BLaER1 (cell line): ENCODE measurements at regions not wholly inside any gene's neighbourhood (a gene's known extent, or its start where the extent isn't known, plus 50 kb on each side); places are given as distances from the start of the nearest gene placed in this dataset.

Source experiments
- H3K27ac ChIP-seq: shearing (Covaris generic); formaldehyde crosslinking; 2 replicates; pipeline ENCODE4 v1.8.1; 2022
- H3K27me3 ChIP-seq: shearing (Covaris generic); formaldehyde crosslinking; 2 replicates; pipeline ENCODE4 v1.8.1; 2022
- H3K36me3 ChIP-seq: shearing (Covaris generic); formaldehyde crosslinking; 2 replicates; pipeline ENCODE4 v1.8.1; 2022
- H3K4me1 ChIP-seq: shearing (Covaris generic); formaldehyde crosslinking; 2 replicates; pipeline ENCODE4 v1.8.1; 2022
- H3K4me2 ChIP-seq: shearing (Covaris generic); formaldehyde crosslinking; 2 replicates; pipeline ENCODE4 v1.8.1; 2022
- H3K4me3 ChIP-seq: shearing (Covaris generic); formaldehyde crosslinking; 2 replicates; pipeline ENCODE4 v1.8.1; 2022
- H3K9ac ChIP-seq: shearing (Covaris generic); formaldehyde crosslinking; 2 replicates; pipeline ENCODE4 v1.8.1; 2022
- H3K9me3 ChIP-seq: shearing (Covaris generic); formaldehyde crosslinking; 2 replicates; pipeline ENCODE4 v1.8.1; 2022
- H4K20me1 ChIP-seq: shearing (Covaris generic); formaldehyde crosslinking; 2 replicates; pipeline ENCODE4 v1.8.1; 2022
- Cebpa-rat ChIP-seq: shearing (Covaris generic); IDR thresholded peaks from 2 replicates; pipeline ENCODE4 v1.8.1; 2022

GRCh38 chr1:60988891-60989290 lies 93.5 kb upstream of the NFIA start:
- no peak overlapping the region for H3K9ac ChIP-seq
- H3K9me3 ChIP-seq = no peaks in the 10 kb centered on the region
- TF ChIP-seq Cebpa-rat = no peak
- no peak overlapping the region for H3K4me3 ChIP-seq
- no peaks in the 10 kb centered on the region for H3K27me3 ChIP-seq
- H3K4me1 ChIP-seq = no peaks in the 10 kb centered on the region
- H3K27ac ChIP-seq = no peak overlapping the region
- H3K4me2 ChIP-seq = no peak overlapping the region
- H3K36me3 ChIP-seq = no peaks in the 10 kb centered on the region
- no peaks in the 10 kb centered on the region for H4K20me1 ChIP-seq

- Histone ChIP-seq H3K36me3 (no peaks in the 10 kb centered on the region), H3K27me3 (no peaks in the 10 kb centered on the region), H3K9ac (no peak overlapping the region), H3K9me3 (no peaks in the 10 kb centered on the region), H3K4me1 (no peaks in the 10 kb centered on the region), H3K4me2 (no peak overlapping the region), H3K27ac (no peak overlapping the region), H3K4me3 (no peak overlapping the region), H4K20me1 (no peaks in the 10 kb centered on the region)
- no peak for TF ChIP-seq Cebpa-rat
Observed at GRCh38 chr1:60987904-60988303, 94.5 kb upstream of the NFIA start.

- no peak for TF ChIP-seq Cebpa-rat
- no peak overlapping the region for H3K4me2 ChIP-seq
Observed at GRCh38 chr1:60984062-60984799, 98.1 kb upstream of the NFIA start.

GRCh38 chr1:60983701-60984061 lies 98.7 kb upstream of the NFIA start:
- Histone ChIP-seq H3K27me3 (no peaks in the 10 kb centered on the region), H3K36me3 (no peaks in the 10 kb centered on the region), H3K4me2 (no peak overlapping the region), H3K9ac (no peak overlapping the region), H3K4me1 (no peaks in the 10 kb centered on the region), H4K20me1 (no peaks in the 10 kb centered on the region), H3K27ac (no peak overlapping the region), H3K9me3 (no peaks in the 10 kb centered on the region), H3K4me3 (no peak overlapping the region)
- TF ChIP-seq Cebpa-rat = no peak

More at GRCh38 chr1:60984062-60984799, 98.1 kb upstream of the NFIA start:
- H4K20me1 ChIP-seq = no peaks in the 10 kb centered on the region
- H3K36me3 ChIP-seq = no peaks in the 10 kb centered on the region
- H3K4me1 ChIP-seq = no peaks in the 10 kb centered on the region
- H3K27me3 ChIP-seq = no peaks in the 10 kb centered on the region
- no peaks in the 10 kb centered on the region for H3K9me3 ChIP-seq
- no peak overlapping the region for H3K9ac ChIP-seq
- H3K4me3 ChIP-seq = no peak overlapping the region
- H3K27ac ChIP-seq = no peak overlapping the region

GRCh38 chr1:60982539-60982938 lies 99.8 kb upstream of the NFIA start:
- H3K9ac ChIP-seq = no peak overlapping the region
- H3K36me3 ChIP-seq = no peaks in the 10 kb centered on the region
- H3K9me3 ChIP-seq = no peaks in the 10 kb centered on the region
- H3K27ac ChIP-seq = no peak overlapping the region
- no peaks in the 10 kb centered on the region for H3K4me1 ChIP-seq
- no peak overlapping the region for H3K4me3 ChIP-seq
- no peak for TF ChIP-seq Cebpa-rat
- no peaks in the 10 kb centered on the region for H4K20me1 ChIP-seq
- H3K4me2 ChIP-seq = no peak overlapping the region
- H3K27me3 ChIP-seq = no peaks in the 10 kb centered on the region

GRCh38 chr1:60981357-60981756 lies 101.0 kb upstream of the NFIA start:
- Histone ChIP-seq H4K20me1 (no peaks in the 10 kb centered on the region), H3K4me2 (no peak overlapping the region), H3K36me3 (no peaks in the 10 kb centered on the region), H3K4me3 (no peak overlapping the region), H3K4me1 (no peaks in the 10 kb centered on the region), H3K27me3 (no peaks in the 10 kb centered on the region), H3K9me3 (no peaks in the 10 kb centered on the region), H3K27ac (no peak overlapping the region), H3K9ac (no peak overlapping the region)
- no peak for TF ChIP-seq Cebpa-rat

- Histone ChIP-seq H3K27ac (no peak overlapping the region), H3K4me2 (no peak overlapping the region), H3K4me3 (no peak overlapping the region), H3K9me3 (no peaks in the 10 kb centered on the region), H3K27me3 (no peaks in the 10 kb centered on the region), H3K9ac (no peak overlapping the region), H4K20me1 (no peaks in the 10 kb centered on the region), H3K36me3 (no peaks in the 10 kb centered on the region), H3K4me1 (no peaks in the 10 kb centered on the region)
- TF ChIP-seq Cebpa-rat = no peak
Observed at GRCh38 chr1:60978421-60979357, 103.7 kb upstream of the NFIA start.

- Histone ChIP-seq H3K36me3 (no peaks in the 10 kb centered on the region), H4K20me1 (no peaks in the 10 kb centered on the region), H3K4me1 (no peaks in the 10 kb centered on the region), H3K9me3 (no peaks in the 10 kb centered on the region), H3K4me3 (no peak overlapping the region), H3K4me2 (no peak overlapping the region), H3K9ac (no peak overlapping the region), H3K27me3 (no peaks in the 10 kb centered on the region), H3K27ac (no peak overlapping the region)
- TF ChIP-seq Cebpa-rat = no peak
Observed at GRCh38 chr1:60977661-60978060, 104.7 kb upstream of the NFIA start.

GRCh38 chr1:60974524-60975372 lies 107.6 kb upstream of the NFIA start:
- TF ChIP-seq Cebpa-rat = no peak

More at GRCh38 chr1:60974524-60975372, 107.6 kb upstream of the NFIA start:
- H4K20me1 ChIP-seq = no peaks in the 10 kb centered on the region
- no peak overlapping the region for H3K4me3 ChIP-seq
- H3K36me3 ChIP-seq = no peaks in the 10 kb centered on the region
- H3K27ac ChIP-seq = no peak overlapping the region
- no peak overlapping the region for H3K9ac ChIP-seq
- no peaks in the 10 kb centered on the region for H3K27me3 ChIP-seq
- no peaks in the 10 kb centered on the region for H3K9me3 ChIP-seq
- H3K4me2 ChIP-seq = no peak overlapping the region
- no peaks in the 10 kb centered on the region for H3K4me1 ChIP-seq
